ENCODE measurements at regions not wholly inside any gene's neighbourhood (a gene's known extent, or its start where the extent isn't known, plus 50 kb on each side); places are given as distances from the start of the nearest gene placed in this dataset.

- FAIRE-seq = no peak
These were observed 142.5 kb downstream of the PHLDA1 start for GRCh38 chr12:75888874-75889613.

GRCh38 chr12:75888399-75888798, 143.2 kb downstream of the PHLDA1 start:
- DNase-seq (ENCODE audit: insufficient read length, low spot score) (no peak), FAIRE-seq (no peak)
- TF ChIP-seq, protein P1, sequence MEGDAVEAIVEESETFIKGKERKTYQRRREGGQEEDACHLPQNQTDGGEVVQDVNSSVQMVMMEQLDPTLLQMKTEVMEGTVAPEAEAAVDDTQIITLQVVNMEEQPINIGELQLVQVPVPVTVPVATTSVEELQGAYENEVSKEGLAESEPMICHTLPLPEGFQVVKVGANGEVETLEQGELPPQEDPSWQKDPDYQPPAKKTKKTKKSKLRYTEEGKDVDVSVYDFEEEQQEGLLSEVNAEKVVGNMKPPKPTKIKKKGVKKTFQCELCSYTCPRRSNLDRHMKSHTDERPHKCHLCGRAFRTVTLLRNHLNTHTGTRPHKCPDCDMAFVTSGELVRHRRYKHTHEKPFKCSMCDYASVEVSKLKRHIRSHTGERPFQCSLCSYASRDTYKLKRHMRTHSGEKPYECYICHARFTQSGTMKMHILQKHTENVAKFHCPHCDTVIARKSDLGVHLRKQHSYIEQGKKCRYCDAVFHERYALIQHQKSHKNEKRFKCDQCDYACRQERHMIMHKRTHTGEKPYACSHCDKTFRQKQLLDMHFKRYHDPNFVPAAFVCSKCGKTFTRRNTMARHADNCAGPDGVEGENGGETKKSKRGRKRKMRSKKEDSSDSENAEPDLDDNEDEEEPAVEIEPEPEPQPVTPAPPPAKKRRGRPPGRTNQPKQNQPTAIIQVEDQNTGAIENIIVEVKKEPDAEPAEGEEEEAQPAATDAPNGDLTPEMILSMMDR (IDR thresholded peaks at IDR 0.05; ENCODE audit: insufficient read depth, missing control alignments) = no peak

More at GRCh38 chr12:75888874-75889613, 142.5 kb downstream of the PHLDA1 start:
- no peak for DNase-seq (ENCODE audit: insufficient read length, low spot score)
- TF ChIP-seq, protein P1 (IDR thresholded peaks at IDR 0.05; ENCODE audit: insufficient read depth, missing control alignments) = no peak

DNA sequence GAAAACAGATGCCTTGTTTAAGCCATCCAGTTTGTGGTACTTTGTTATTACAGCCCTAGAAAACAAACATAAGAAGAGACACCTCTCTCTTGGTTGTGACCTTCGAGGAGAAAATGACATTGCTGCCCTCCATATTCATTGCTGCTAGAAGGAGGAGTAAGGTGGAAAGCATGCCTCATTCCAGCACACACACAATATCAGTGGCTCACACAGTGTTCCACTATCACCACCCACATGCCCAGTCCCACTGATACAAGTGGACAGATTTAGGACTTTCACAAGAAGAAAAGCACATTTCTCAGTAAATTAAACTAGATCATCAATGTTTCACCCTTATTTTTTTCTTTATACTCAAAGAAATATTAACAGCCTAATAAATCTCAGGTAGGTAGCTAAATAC, 143.6 kb downstream of the PHLDA1 start:
- no peak for DNase-seq (ENCODE audit: insufficient read length, low spot score)
- FAIRE-seq = no peak
- TF ChIP-seq, protein P1 (IDR thresholded peaks at IDR 0.05; ENCODE audit: insufficient read depth, missing control alignments) = no peak

- FAIRE-seq (no peak), DNase-seq (ENCODE audit: insufficient read length, low spot score) (no peak)
- TF ChIP-seq, protein P1 (IDR thresholded peaks at IDR 0.05; ENCODE audit: insufficient read depth, missing control alignments) = no peak
These were observed 147.1 kb downstream of the PHLDA1 start for GRCh38 chr12:75884465-75884985.

DNA sequence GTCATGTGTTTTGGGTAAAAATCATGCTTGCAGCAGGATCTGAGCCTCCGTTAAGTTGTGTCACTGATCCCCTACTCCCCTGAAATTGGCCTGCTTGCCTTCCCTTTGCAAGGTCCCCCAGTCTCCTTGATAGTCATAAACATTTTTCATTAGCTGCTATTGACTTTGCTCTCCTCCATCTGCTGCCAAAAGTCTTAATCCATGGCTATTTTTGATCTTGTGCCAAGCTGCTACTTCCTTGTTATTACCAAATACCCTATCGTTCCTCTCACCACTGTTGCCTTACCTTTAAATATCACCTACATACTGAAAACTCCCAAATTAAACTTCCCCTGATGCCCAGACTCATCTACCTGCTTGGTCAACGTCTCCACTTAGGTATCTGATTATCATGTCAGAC, 148.3 kb downstream of the PHLDA1 start:
- DNase-seq (ENCODE audit: insufficient read length, low spot score) (no peak), FAIRE-seq (no peak)
- TF ChIP-seq, protein P1 (IDR thresholded peaks at IDR 0.05; ENCODE audit: insufficient read depth, missing control alignments) = no peak

- TF ChIP-seq, protein P1 (IDR thresholded peaks at IDR 0.05; ENCODE audit: insufficient read depth, missing control alignments) = no peak
- FAIRE-seq (peak; percentile 11), DNase-seq (ENCODE audit: insufficient read length, low spot score) (no peak)
These were observed 149.2 kb downstream of the PHLDA1 start for GRCh38 chr12:75882421-75882820.

- FAIRE-seq (no peak), DNase-seq (ENCODE audit: insufficient read length, low spot score) (no peak)
- TF ChIP-seq, protein P1 (IDR thresholded peaks at IDR 0.05; ENCODE audit: insufficient read depth, missing control alignments) = no peak
These were observed 149.7 kb downstream of the PHLDA1 start for GRCh38 chr12:75881920-75882319.
